ENCODE measurements at regions not wholly inside any gene's neighbourhood (a gene's known extent, or its start where the extent isn't known, plus 50 kb on each side); places are given as distances from the start of the nearest gene placed in this dataset.

DNA sequence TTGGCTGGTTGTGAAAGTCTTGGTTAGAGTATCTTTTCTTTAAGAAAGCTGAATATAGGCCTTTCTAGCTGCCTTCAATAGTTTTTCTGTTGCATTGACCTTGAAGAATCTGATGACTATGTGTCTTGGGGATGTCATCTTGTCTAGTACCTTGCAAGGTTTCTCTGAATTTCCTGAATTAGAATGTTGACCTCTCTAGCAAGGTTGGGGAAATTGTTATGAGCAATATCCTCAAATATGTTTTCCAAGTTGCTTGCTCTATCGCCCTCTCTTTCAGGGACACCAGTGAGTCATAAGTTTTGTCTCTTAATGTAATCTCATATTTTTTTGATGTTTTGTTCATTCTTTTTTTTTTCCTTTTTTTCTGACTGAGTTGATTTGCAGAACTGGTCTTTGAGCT, 194.7 kb downstream of the RAB28 start:
- Histone ChIP-seq H3K9me3 (peaks cover 0 to 52% (median 38%) of the 10 kb centered on the region in 8 donors), H3K36me3 (peaks cover 0 to 9% (median 0%) of the 10 kb centered on the region in 6 donors), H3K27me3 (replicated peaks in 1 of 7) (no peaks in the 10 kb centered on the region), H3K4me1 (no peaks in the 10 kb centered on the region), H3K27ac (no peak overlapping the region), H3K4me3 (no peak overlapping the region)
- no peak for DNase-seq
- 69 to 87% (median 74%) methylated on average over 1 of the region's 1 CpG for WGBS, 5 donors
- no peak for TF ChIP-seq POLR2AphosphoS5 (IDR thresholded peaks at IDR 0.05)
- TF ChIP-seq, protein P1, sequence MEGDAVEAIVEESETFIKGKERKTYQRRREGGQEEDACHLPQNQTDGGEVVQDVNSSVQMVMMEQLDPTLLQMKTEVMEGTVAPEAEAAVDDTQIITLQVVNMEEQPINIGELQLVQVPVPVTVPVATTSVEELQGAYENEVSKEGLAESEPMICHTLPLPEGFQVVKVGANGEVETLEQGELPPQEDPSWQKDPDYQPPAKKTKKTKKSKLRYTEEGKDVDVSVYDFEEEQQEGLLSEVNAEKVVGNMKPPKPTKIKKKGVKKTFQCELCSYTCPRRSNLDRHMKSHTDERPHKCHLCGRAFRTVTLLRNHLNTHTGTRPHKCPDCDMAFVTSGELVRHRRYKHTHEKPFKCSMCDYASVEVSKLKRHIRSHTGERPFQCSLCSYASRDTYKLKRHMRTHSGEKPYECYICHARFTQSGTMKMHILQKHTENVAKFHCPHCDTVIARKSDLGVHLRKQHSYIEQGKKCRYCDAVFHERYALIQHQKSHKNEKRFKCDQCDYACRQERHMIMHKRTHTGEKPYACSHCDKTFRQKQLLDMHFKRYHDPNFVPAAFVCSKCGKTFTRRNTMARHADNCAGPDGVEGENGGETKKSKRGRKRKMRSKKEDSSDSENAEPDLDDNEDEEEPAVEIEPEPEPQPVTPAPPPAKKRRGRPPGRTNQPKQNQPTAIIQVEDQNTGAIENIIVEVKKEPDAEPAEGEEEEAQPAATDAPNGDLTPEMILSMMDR (IDR thresholded peaks at IDR 0.05 in 8 of 11, conservative IDR thresholded peaks at IDR 0.05 in 3 of 11), result no peak
- no peak for TF ChIP-seq POLR2A (IDR thresholded peaks at IDR 0.05)
- intact Hi-C loops (cut with DNase I; ENCODE audit: low total_unique reads), result no loop called here

DNA sequence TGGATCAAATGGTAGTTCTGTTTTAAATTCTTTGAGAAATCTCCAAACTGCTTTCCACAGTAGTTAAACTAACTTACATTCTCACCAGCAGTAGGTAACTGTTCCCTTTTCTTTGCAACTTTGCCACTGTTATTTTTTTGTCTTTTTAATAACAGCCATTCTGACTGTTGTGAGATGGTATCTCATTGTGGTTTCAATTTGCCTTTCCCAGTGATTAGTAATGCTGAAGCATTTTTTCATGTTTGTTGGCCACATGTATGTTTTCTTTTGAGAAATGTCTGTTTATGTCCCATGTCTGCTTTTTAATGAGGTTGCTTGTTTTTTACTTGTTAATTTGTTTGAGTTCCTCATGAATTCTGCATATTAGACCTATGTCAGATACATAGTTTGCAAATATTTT, 198.8 kb downstream of the RAB28 start:
- no peak for DNase-seq
- H3K27ac ChIP-seq, result no peak overlapping the region
- intact Hi-C loops (cut with DNase I; ENCODE audit: low total_unique reads), result no loop called here
- no peaks in the 10 kb centered on the region for H3K27me3 ChIP-seq (replicated peaks in 1 of 7)
- TF ChIP-seq POLR2A (IDR thresholded peaks at IDR 0.05) (no peak), POLR2AphosphoS5 (IDR thresholded peaks at IDR 0.05) (no peak)
- TF ChIP-seq, protein P1 (IDR thresholded peaks at IDR 0.05 in 8 of 11, conservative IDR thresholded peaks at IDR 0.05 in 3 of 11), result no peak
- H3K36me3 ChIP-seq, result no peaks in the 10 kb centered on the region
- H3K4me3 ChIP-seq, result no peak overlapping the region
- no peaks in the 10 kb centered on the region for H3K4me1 ChIP-seq
- peaks cover 0 to 47% (median 38%) of the 10 kb centered on the region in 8 donors for H3K9me3 ChIP-seq

DNA sequence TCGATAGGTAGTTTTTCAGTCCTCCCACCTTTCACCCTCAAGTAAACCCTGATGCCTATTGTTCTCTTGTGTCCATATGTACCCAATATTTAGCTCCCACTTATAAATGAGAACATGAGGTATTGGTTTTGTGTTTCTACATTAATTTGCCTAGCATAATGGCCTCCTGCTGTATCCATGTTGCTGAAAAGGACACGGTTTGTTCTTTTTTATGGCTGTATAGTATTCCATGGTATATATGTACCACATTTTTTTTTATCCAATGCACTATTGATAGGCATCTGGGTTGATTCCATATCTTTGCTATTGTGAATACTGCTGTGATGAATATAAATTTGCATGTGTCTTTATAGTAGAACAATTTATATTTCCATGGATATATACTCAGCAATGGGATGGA, 199.2 kb downstream of the RAB28 start:
- Histone ChIP-seq H3K9me3 (peaks cover 0 to 47% (median 38%) of the 10 kb centered on the region in 8 donors), H3K4me3 (no peak overlapping the region), H3K36me3 (no peaks in the 10 kb centered on the region), H3K27ac (no peak overlapping the region), H3K4me1 (no peaks in the 10 kb centered on the region), H3K27me3 (replicated peaks in 1 of 7) (no peaks in the 10 kb centered on the region)
- intact Hi-C loops (cut with DNase I; ENCODE audit: low total_unique reads), result no loop called here
- WGBS, 5 donors, result 77 to 86% (median 86%) methylated on average over 2 of the region's 2 CpGs
- no peak for TF ChIP-seq POLR2AphosphoS5 (IDR thresholded peaks at IDR 0.05)
- TF ChIP-seq, protein P1 (IDR thresholded peaks at IDR 0.05 in 8 of 11, conservative IDR thresholded peaks at IDR 0.05 in 3 of 11), result no peak
- TF ChIP-seq POLR2A (IDR thresholded peaks at IDR 0.05), result no peak
- no peak for DNase-seq

DNA sequence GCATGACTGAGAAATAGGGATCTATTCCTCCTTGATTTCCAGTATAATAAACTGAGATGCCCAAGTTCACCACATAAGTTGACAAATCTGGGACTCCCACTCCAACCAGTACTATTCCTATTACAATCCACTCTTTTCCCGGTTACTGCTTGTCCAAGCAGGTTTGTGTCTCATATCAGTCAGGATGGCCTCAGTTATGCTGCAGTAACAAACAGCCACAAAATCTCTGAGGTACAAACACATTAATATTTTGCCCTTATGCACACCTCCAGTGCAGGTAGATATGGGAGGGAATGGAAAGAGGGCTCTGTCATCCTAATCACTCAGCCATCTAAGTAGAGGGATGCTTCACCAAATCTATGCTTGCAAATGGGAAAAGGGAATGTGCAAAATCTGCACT, 207.8 kb downstream of the RAB28 start:
- WGBS, 5 donors, result 93 to 100% (median 98%) methylated on average over 1 of the region's 1 CpG
- TF ChIP-seq POLR2AphosphoS5 (IDR thresholded peaks at IDR 0.05) (no peak), POLR2A (IDR thresholded peaks at IDR 0.05) (no peak)
- TF ChIP-seq, protein P1 (IDR thresholded peaks at IDR 0.05 in 8 of 11, conservative IDR thresholded peaks at IDR 0.05 in 3 of 11), result no peak
- no peaks in the 10 kb centered on the region for H3K4me1 ChIP-seq
- peaks cover 10 to 61% (median 56%) of the 10 kb centered on the region in 8 donors for H3K9me3 ChIP-seq
- no peak overlapping the region for H3K4me3 ChIP-seq
- H3K27me3 ChIP-seq (replicated peaks in 1 of 7), result no peaks in the 10 kb centered on the region
- intact Hi-C loops (cut with DNase I; ENCODE audit: low total_unique reads), result no loop called here
- DNase-seq, result no peak
- no peaks in the 10 kb centered on the region for H3K36me3 ChIP-seq
- no peak overlapping the region for H3K27ac ChIP-seq
